WTC11 (cell line): ENCODE measurements at regions not wholly inside any gene's neighbourhood (a gene's known extent, or its start where the extent isn't known, plus 50 kb on each side); places are given as distances from the start of the nearest gene placed in this dataset.
"Not testable (repeated sequence)": the region's sequence is repeated elsewhere in the genome, so short reads cannot be mapped to it uniquely, and the experiment has no call there.

Source experiments
- ATAC-seq: fragments of 200-7000 bp; cut with Tn5 transposase; 2 replicates; pipeline ENCODE4 v1.10.0; 2021; ENCODE audit warnings: mild to moderate bottlenecking, moderate library complexity
- CTCF ChIA-PET: fragments of 300-600 bp; sonication (Branson Sonifier 250); formaldehyde crosslinking; loops from one replicate; lab custom pipeline; 2021; ENCODE audit warnings: antibody characterized with exemption; lab: Charles Lee
- POLR2A ChIA-PET: fragments of 350-600 bp; sonication (Branson Sonifier 250); formaldehyde crosslinking; loops from one replicate; lab custom pipeline; 2021; ENCODE audit warnings: antibody characterized with exemption; lab: Charles Lee
- DNase-seq: peaks from one replicate; pipeline ENCODE4 v3.0.0; 2021; ENCODE audit warnings: low spot score
- H3K27ac Mint-ChIP-seq: 2 replicates; pipeline ENCODE4 v1.8.0; 2021; ENCODE audit warnings: mixed read lengths
- H3K27me3 Mint-ChIP-seq: 2 replicates; pipeline ENCODE4 v1.8.0; 2021; ENCODE audit warnings: low read depth, mild to moderate bottlenecking, moderate library complexity, mixed read lengths
- H3K36me3 Mint-ChIP-seq: 2 replicates; pipeline ENCODE4 v1.8.0; 2021; ENCODE audit warnings: mixed read lengths
- H3K4me1 Mint-ChIP-seq: 2 replicates; pipeline ENCODE4 v1.8.0; 2022; ENCODE audit warnings: mixed read lengths
- H3K4me3 Mint-ChIP-seq: 2 replicates; pipeline ENCODE4 v1.8.0; 2021; ENCODE audit warnings: mild to moderate bottlenecking, moderate library complexity, mixed read lengths
- H3K9me3 Mint-ChIP-seq: 2 replicates; pipeline ENCODE4 v1.8.0; 2021; ENCODE audit warnings: mixed read lengths
- AR ChIP-seq: fragments of 250-450 bp; sonication (Bioruptor Pico); IDR thresholded peaks from 2 replicates; pipeline ENCODE4 v1.9.0; 2021; ENCODE audit warnings: mild to moderate bottlenecking
- ATF6 ChIP-seq: sonication (generic); formaldehyde crosslinking; IDR thresholded peaks from 2 replicates; pipeline ENCODE4 v1.8.1; 2023; ENCODE audit warnings: mild to moderate bottlenecking, missing genetic modification reagents
- CREB1 ChIP-seq: sonication (generic); formaldehyde crosslinking; IDR thresholded peaks from 2 replicates; pipeline ENCODE4 v1.8.0; 2023; ENCODE audit warnings: mild to moderate bottlenecking, missing genetic modification reagents
- FOXJ3 ChIP-seq: sonication (generic); formaldehyde crosslinking; IDR thresholded peaks from 2 replicates; pipeline ENCODE4 v1.9.0; 2021; ENCODE audit warnings: missing genetic modification reagents, mild to moderate bottlenecking, borderline replicate concordance
- KAT7 ChIP-seq: sonication (generic); formaldehyde crosslinking; IDR thresholded peaks from 2 replicates; pipeline ENCODE4 v1.8.1; 2023; ENCODE audit warnings: missing genetic modification reagents, mild to moderate bottlenecking, borderline replicate concordance
- NFE2L1 ChIP-seq: sonication (generic); formaldehyde crosslinking; IDR thresholded peaks from 2 replicates; pipeline ENCODE4 v1.8.1; 2023; ENCODE audit warnings: missing genetic modification reagents
- NFYB ChIP-seq: sonication (generic); formaldehyde crosslinking; conservative IDR thresholded peaks from 2 replicates; pipeline ENCODE4 v1.8.0; 2022; ENCODE audit warnings: low read depth, missing genetic modification reagents
- NR1H2 ChIP-seq: sonication (generic); formaldehyde crosslinking; IDR thresholded peaks from 2 replicates; pipeline ENCODE4 v1.9.0; 2021; ENCODE audit warnings: mild to moderate bottlenecking, moderate library complexity, missing genetic modification reagents
- PRRX2 ChIP-seq: fragments of 250-450 bp; sonication (Bioruptor Pico); IDR thresholded peaks from 2 replicates; pipeline ENCODE4 v1.8.0; 2021; ENCODE audit warnings: mild to moderate bottlenecking
- SMAD3 ChIP-seq: sonication (generic); formaldehyde crosslinking; IDR thresholded peaks from 2 replicates; pipeline ENCODE4 v1.8.0; 2022; ENCODE audit warnings: missing genetic modification reagents, mild to moderate bottlenecking, borderline replicate concordance
- TCF7 ChIP-seq: sonication (generic); formaldehyde crosslinking; IDR thresholded peaks from 2 replicates; pipeline ENCODE4 v1.8.0; 2022; ENCODE audit warnings: mild to moderate bottlenecking, low read depth, missing genetic modification reagents, moderate library complexity
- TEAD4 ChIP-seq: sonication (generic); formaldehyde crosslinking; IDR thresholded peaks from 2 replicates; pipeline ENCODE4 v1.8.0; 2022; ENCODE audit warnings: mild to moderate bottlenecking, missing genetic modification reagents
- TP53 ChIP-seq: sonication (generic); formaldehyde crosslinking; IDR thresholded peaks from 2 replicates; pipeline ENCODE4 v1.8.1; 2023; ENCODE audit warnings: mild to moderate bottlenecking, missing genetic modification reagents
- USF2 ChIP-seq: sonication (generic); formaldehyde crosslinking; IDR thresholded peaks from 2 replicates; pipeline ENCODE4 v1.8.1; 2023; ENCODE audit warnings: mild to moderate bottlenecking, missing genetic modification reagents, moderate library complexity
- ZNF121 ChIP-seq: sonication (generic); formaldehyde crosslinking; IDR thresholded peaks from 2 replicates; pipeline ENCODE4 v1.8.0; 2023; ENCODE audit warnings: missing genetic modification reagents
- ZNF138 ChIP-seq: sonication (generic); formaldehyde crosslinking; conservative IDR thresholded peaks from 2 replicates; pipeline ENCODE4 v1.8.1; 2022; ENCODE audit warnings: mild to moderate bottlenecking, moderate library complexity, missing genetic modification reagents
- ZNF219 ChIP-seq: sonication (generic); formaldehyde crosslinking; IDR thresholded peaks from 2 replicates; pipeline ENCODE4 v1.8.0; 2023; ENCODE audit warnings: missing genetic modification reagents, mild to moderate bottlenecking, borderline replicate concordance
- ZNF232 ChIP-seq: sonication (generic); formaldehyde crosslinking; IDR thresholded peaks from 2 replicates; pipeline ENCODE4 v1.8.0; 2022; ENCODE audit warnings: mild to moderate bottlenecking, missing genetic modification reagents
- ZNF263 ChIP-seq: sonication (generic); formaldehyde crosslinking; IDR thresholded peaks from 2 replicates; pipeline ENCODE4 v1.8.1; 2022; ENCODE audit warnings: low read depth, mild to moderate bottlenecking, moderate library complexity, missing genetic modification reagents
- ZNF416 ChIP-seq: fragments of 250-450 bp; sonication (Bioruptor Pico); IDR thresholded peaks from 2 replicates; pipeline ENCODE4 v1.9.0; 2021; ENCODE audit warnings: mild to moderate bottlenecking, inconsistent platforms
- ZNF423 ChIP-seq: fragments of 250-450 bp; sonication (Bioruptor Pico); IDR thresholded peaks from 2 replicates; pipeline ENCODE4 v2.1.2; 2022; ENCODE audit warnings: mild to moderate bottlenecking, moderate library complexity
- ZNF671 ChIP-seq: fragments of 250-450 bp; sonication (Bioruptor Pico); IDR thresholded peaks from 2 replicates; pipeline ENCODE4 v1.8.0; 2021; ENCODE audit warnings: mild to moderate bottlenecking
- ZSCAN18 ChIP-seq: fragments of 250-450 bp; sonication (Bioruptor Pico); IDR thresholded peaks from 2 replicates; pipeline ENCODE4 v2.1.2; 2022; ENCODE audit warnings: mild to moderate bottlenecking, moderate library complexity
- TF ChIP-seq, protein P1 (sequence below): sonication (generic); formaldehyde crosslinking; IDR thresholded peaks from 2 replicates; pipeline ENCODE4 v1.8.0; 2023; ENCODE audit warnings: missing genetic modification reagents
- TF ChIP-seq, protein P2 (sequence below): sonication (generic); formaldehyde crosslinking; IDR thresholded peaks from 2 replicates; pipeline ENCODE4 v1.8.1; 2023; ENCODE audit warnings: mild to moderate bottlenecking, missing genetic modification reagents

- no peak for TF ChIP-seq AR (CRISPR knock-in tag)
- no peak for TF ChIP-seq ZNF423 (CRISPR knock-in tag)
- no peak for TF ChIP-seq FOXJ3 (CRISPR knock-in tag)
- TF ChIP-seq, protein P1, sequence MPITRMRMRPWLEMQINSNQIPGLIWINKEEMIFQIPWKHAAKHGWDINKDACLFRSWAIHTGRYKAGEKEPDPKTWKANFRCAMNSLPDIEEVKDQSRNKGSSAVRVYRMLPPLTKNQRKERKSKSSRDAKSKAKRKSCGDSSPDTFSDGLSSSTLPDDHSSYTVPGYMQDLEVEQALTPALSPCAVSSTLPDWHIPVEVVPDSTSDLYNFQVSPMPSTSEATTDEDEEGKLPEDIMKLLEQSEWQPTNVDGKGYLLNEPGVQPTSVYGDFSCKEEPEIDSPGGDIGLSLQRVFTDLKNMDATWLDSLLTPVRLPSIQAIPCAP (CRISPR knock-in tag), result no peak
Observed at GRCh38 chr5:126027652-126028051, 395.6 kb upstream of the GRAMD2B start (continued).

- peaks cover 7% of the 10 kb centered on the region for H3K27me3 Mint-ChIP-seq
- H3K9me3 Mint-ChIP-seq, result peaks cover 54% of the 10 kb centered on the region
- no peak overlapping the region for H3K4me3 Mint-ChIP-seq
- ChIA-PET POLR2A (no interaction called here), CTCF (no interaction called here)
- DNase-seq (no peak), ATAC-seq (no peak)
- no peak overlapping the region for H3K27ac Mint-ChIP-seq
- TF ChIP-seq ATF6 (CRISPR knock-in tag), result no peak
- TF ChIP-seq ZNF121 (CRISPR knock-in tag), result no peak
- no peak for TF ChIP-seq ZNF423 (CRISPR knock-in tag)
- TF ChIP-seq USF2 (CRISPR knock-in tag), result no peak
- no peak for TF ChIP-seq NFYB (CRISPR knock-in tag)
- TF ChIP-seq ZSCAN18 (CRISPR knock-in tag), result no peak
- TF ChIP-seq TEAD4, result no peak
- no peak for TF ChIP-seq NFE2L1 (CRISPR knock-in tag)
- TF ChIP-seq ZNF671 (CRISPR knock-in tag), result no peak
- no peak for TF ChIP-seq ZNF219 (CRISPR knock-in tag)
- no peak for TF ChIP-seq ZNF416
- peaks cover 29% of the 10 kb centered on the region for H3K36me3 Mint-ChIP-seq
- H3K4me1 Mint-ChIP-seq, result no peaks in the 10 kb centered on the region
Observed at GRCh38 chr5:126028336-126028735, 394.9 kb upstream of the GRAMD2B start.

- H3K4me1 Mint-ChIP-seq, CTCF ChIA-PET, H3K27me3 Mint-ChIP-seq, H3K27ac Mint-ChIP-seq, DNase-seq, H3K4me3 Mint-ChIP-seq, ATAC-seq, POLR2A ChIA-PET: not testable (repeated sequence)
- H3K36me3 Mint-ChIP-seq, result peaks cover 29% of the 10 kb centered on the region
- H3K9me3 Mint-ChIP-seq, result peaks cover 54% of the 10 kb centered on the region
Observed at GRCh38 chr5:126029282-126029681, 393.9 kb upstream of the GRAMD2B start.

DNA sequence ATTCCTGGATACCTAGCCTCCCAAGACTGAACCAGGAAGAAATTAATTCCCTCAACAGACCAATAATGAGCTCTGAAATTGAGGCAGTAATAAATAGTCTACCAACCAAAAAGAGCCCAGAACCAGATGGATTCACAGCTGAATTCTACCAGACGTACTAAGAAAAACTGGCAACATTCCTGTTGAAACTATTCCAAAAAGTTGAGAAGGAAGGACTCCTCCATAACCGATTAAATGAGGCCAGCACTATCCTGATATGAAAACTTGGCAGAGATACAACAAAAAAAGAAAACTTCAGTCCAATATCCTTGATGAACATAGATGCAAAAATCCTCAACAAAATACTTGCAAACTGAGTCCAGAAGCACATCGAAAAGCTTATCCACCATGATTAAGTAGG, 392.5 kb upstream of the GRAMD2B start:
- ChIA-PET CTCF (no interaction called here), POLR2A (no interaction called here)
- Mint-ChIP-seq H3K4me1 (no peaks in the 10 kb centered on the region), H3K4me3 (no peak overlapping the region), H3K9me3 (peaks cover 54% of the 10 kb centered on the region), H3K36me3 (peaks cover 29% of the 10 kb centered on the region), H3K27ac (no peak overlapping the region), H3K27me3 (peaks cover 7% of the 10 kb centered on the region)
- DNase-seq (no peak), ATAC-seq (no peak)
- no peak for TF ChIP-seq SMAD3 (CRISPR knock-in tag)
- TF ChIP-seq ZNF138 (CRISPR knock-in tag), result no peak
- TF ChIP-seq KAT7 (CRISPR knock-in tag), result no peak
- TF ChIP-seq ZNF263 (CRISPR knock-in tag), result no peak
- no peak for TF ChIP-seq ZNF232 (CRISPR knock-in tag)
- TF ChIP-seq CREB1 (CRISPR knock-in tag), result no peak
- no peak for TF ChIP-seq ZNF671 (CRISPR knock-in tag)
- no peak for TF ChIP-seq NFE2L1 (CRISPR knock-in tag)
- TF ChIP-seq TCF7 (CRISPR knock-in tag), result no peak
- no peak for TF ChIP-seq PRRX2
- TF ChIP-seq TP53, result no peak
- TF ChIP-seq, protein P2, sequence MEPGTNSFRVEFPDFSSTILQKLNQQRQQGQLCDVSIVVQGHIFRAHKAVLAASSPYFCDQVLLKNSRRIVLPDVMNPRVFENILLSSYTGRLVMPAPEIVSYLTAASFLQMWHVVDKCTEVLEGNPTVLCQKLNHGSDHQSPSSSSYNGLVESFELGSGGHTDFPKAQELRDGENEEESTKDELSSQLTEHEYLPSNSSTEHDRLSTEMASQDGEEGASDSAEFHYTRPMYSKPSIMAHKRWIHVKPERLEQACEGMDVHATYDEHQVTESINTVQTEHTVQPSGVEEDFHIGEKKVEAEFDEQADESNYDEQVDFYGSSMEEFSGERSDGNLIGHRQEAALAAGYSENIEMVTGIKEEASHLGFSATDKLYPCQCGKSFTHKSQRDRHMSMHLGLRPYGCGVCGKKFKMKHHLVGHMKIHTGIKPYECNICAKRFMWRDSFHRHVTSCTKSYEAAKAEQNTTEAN (CRISPR knock-in tag), result no peak
- no peak for TF ChIP-seq NR1H2
